NCI-H510A treated with DMSO at 0.1 percent for 48 hours (cell line): ENCODE measurements at regions not wholly inside any gene's neighbourhood (a gene's known extent, or its start where the extent isn't known, plus 50 kb on each side); places are given as distances from the start of the nearest gene placed in this dataset.

Source experiments
- DNase-seq: peaks from one replicate; lab custom pipeline; 2025; lab: John Stamatoyannopoulos, UW

DNA sequence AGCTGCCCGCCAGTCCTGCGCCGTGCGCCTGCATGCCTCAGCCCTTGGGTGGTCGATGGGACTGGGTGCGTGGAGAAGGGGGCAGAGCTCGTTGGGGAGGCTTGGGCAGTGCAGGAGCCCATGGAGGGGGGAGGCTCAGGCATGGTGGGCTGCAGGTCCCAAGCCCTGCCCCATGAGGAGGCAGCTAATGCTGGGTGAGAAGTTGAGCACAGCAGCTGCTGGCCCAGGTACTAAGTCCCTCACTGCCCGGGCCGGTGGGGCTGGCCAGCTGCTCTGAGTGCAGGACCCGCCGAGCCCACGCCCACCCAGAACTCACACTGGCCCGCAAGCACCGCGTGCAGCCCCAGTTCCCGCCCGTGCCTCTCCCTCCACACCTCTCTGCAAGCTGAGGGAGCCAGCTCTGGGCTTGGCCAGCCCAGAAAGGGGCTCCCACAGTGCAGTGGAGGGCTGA is 764.3 kb upstream of the TYRP1 start:
- no peak for DNase-seq

DNA sequence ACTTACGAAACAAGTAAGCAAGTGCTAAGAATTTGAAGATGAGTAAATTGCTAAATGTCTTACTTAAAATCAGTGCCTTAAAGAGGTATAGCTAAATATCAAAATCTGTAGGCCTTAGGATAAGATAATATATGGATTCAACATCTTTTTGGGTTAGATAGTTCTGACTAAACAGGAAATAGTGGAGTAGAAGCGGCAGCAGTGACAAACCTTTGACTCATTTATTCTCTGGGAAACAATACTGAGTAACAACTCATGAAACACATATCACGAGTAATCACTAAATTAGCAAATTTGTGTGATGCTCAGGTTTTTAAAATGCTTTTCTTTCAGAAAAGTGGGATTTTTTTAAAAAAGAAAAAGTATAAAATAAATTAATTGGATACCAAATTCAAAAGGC is 762.1 kb upstream of the TYRP1 start:
- no peak for DNase-seq

DNA sequence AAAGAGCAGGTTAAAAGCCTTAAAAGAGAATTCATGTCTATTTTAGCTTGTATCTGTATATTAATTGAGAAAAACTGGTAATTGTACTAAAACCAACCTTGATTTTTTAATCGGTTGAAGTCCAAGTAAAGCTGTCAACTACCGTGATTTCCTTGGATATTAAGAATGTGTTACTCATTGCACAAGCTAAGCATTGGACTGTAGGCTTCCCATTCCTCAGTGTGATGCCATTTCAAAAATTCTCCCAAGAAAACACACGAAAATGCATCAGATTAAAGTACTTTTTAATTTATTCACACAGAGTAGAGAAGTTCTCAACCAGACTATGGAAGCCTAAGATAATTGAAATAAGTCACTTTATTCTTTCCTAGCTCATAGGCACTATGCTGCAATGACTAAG is 761.4 kb upstream of the TYRP1 start:
- DNase-seq = no peak

DNA sequence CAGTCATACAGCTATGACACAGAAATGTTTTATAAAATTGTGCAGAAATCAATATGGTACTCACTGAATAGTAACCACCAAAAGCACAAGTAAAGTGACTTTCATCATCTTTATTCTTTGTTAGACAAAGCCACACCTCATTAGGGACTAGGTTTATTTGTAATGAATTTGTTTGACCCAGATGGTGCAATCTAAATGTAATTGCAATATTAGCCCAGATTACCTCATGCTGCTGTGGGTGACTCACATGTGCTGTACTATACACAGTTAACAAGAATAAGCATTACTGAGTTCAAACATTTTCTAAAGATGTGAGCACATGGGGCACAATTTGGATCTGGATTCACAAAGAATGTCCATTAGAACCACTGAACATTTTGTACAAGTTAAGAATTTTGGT is 759.3 kb upstream of the TYRP1 start:
- DNase-seq = no peak

DNA sequence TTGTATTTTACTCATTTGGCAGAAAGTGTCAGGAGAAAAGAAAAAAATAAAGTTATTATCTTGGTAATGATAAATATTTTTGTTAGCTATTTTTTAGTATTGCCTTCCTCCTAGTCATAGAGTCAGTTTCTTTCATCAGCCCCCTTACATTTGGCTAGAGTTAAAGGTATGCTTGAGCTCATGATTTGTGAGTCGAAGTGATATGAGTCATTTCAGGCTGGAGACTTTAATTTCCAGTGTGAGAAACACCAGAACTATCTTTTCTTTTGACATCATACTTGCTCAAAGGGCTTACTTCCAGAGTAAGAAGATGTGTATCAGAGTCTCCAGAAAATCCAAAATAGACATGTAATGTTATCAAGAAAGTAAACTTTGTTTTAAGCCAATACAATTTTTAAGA is 746.7 kb upstream of the TYRP1 start:
- DNase-seq = no peak

DNA sequence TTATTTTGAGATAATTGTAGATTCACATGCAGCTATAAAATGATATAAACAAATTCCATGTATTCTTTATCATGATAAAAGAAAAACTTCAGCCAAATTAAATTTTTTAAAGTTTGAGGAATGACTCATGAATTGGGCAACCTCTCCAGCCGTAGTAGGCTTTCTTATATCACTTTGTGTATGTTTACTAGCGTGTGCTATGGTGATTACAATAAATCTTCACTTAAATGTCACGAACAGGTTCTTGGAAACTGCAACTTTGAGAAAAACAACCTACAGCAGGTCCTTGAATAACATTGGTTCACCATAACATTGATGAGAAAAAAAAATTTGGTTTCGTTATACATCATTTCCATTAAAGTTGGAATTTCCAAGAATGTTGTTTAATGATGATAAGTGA is 730.9 kb upstream of the TYRP1 start:
- no peak for DNase-seq

DNA sequence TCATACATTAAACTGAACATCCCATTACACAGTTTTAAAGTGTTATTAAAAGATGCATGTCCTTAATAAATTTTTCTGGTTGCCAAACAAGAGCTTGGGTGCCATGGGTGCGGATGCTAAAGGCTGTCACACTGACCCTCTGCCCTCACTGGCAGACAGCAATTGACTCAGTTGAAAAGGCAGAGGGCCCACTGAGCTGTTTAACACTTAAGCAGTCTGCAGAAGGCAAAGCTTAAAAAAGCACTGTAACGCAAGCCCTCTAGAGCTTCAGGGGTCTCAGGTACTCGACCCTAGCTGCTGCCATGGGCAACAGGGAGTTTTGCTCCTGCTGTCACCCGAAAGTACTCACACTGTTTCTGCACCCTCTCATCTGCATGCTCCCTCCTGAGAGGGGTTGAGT is 726.4 kb upstream of the TYRP1 start:
- DNase-seq = no peak

DNA sequence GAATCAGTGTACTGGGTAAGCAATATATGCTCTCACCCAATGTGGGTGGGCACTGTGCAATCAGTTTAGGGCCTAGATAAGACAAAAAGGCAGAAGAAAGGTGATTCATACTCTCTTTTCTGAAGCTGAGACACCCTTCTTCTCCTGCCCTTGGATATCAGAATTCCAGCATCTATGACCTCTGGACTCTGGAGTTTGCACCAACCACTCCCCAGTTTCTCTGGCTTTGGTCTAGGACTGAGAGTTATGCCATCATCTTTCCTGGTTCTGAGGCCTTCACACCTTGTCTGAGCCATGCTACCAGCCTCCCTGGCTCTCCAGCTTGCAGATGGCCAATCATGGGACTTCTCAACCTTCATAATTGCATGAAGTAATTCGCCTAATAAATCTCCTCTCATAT is 724.6 kb upstream of the TYRP1 start:
- no peak for DNase-seq

DNA sequence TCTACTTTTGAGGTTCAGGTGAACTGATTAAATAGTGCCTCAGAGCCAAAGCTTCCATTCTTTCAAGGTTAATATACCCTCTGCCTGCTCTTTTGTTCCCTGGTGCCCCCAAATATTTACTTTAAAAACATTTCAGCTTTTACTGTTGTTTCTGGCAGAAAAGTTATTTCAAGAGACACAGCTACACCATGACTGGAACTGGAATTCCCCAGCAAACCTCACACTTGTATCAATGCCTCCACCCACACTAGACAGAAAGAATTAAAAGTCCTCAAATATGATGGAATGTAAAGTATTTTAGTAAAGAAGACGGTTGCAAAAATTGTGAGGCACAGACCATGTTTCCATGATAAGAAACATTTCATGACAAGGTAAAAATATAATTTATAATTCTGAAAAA is 720.2 kb upstream of the TYRP1 start:
- DNase-seq = no peak

DNA sequence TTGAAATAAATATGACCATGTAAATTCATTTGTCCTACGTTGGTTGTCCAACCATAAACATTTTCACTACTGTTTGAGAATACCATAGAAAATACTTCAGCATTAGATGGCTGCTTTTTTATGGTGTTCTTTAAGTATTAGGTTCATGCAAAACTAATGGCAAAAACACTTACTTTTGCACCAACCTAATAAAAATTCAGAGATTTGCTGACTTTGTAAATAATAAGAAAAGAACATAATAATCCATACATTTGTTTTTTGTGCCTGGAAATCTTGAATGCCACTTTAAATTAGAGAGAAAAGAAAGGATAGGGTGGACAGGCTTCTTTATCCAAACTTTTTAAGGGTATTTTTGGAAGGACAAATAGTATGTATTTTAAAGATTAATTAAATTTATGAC is 719.7 kb upstream of the TYRP1 start:
- DNase-seq = no peak

DNA sequence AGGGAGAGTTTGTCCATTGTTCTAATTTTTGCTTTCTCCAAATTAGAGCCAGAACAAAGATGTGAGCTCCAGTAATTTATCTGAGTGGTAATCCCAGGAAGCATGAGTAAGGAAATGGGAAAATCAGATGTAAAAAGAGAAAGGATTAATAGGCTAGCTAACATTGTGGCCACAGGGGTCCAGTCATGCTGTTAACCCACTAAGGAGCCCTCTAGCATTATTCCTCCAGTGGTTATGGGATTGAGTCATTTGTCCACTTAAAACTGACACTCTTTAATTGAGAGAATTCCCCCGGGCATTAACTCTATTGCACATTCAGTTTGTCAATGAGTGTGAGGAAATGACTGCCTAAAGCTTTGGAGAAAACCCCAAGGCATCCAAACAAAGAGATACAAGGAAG is 700.3 kb upstream of the TYRP1 start:
- DNase-seq = no peak

DNA sequence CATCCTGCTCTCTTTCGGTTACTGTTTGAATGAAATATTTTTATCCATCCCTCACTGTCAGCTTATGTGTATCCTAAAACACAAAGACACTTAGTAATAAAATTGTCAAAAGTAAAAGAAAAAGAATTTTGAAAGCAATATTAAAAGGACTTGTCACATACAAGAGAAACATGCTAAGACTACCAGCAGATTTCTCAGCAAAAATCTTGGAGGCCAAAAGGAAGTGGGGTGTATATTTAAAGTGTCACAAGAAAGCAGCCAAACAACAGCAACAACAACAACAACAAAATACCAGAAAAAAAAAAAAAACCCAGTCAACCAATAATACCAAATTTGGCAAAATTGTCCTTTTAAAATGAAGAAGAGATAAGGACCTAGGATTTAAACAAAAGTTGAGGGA is 678.7 kb upstream of the TYRP1 start:
- DNase-seq = no peak

DNA sequence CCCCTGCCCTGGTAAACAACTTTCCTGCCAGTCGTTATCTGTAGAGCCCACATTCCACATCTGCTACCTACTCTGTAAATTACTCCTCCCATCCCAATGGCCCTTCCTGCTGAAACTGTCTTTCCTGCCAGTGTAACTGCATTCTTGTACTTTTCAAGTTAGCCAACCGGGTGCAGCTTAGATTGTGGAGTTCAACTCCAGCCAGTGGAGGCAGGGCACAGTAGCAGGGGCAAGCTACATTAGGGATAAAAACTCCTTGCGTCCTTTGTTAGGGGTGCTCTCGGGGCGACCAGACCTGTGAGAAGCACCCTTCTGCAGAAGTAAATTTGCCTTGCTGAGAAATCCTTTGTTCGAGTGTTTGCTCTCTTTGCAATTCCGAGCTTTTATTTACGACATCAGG is 639.0 kb upstream of the TYRP1 start:
- DNase-seq = no peak

DNA sequence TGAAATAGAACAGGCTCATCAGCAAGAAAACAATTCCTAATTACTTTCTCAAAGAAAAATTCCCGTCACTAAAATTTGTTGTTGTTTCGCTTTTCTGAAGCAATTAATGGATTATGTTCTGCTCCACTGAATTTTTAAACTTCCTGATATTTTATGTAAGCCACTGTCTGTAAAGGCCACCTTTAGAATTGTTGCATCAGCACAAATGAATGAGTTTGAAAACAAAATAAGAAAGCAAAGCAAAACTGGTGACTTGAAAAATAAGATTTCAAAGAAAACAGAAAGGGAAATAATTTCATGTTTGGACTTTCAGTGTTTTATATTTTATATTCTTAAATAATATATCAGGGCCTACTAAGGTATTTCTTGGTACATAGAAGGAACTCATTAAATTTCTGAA is 636.3 kb upstream of the TYRP1 start:
- DNase-seq = no peak

DNA sequence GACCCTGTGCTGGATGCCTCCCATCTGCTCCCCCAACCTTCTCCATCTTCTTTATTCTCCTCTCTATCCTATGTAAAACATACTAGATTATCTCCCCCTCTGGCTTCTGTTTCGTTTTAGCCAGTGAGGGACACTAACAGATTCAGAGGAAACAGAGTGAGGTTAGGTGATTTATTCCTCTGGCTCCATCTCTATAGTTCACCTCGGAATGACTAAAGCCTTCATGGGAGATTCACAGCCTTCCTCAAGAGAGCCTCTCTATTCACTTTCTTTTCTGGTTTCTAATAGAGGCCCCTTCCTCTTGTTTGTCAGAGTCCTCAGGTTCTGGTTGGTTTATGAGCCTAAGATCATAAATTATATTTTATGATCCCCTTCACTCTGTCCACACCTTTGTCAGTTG is 633.1 kb upstream of the TYRP1 start:
- no peak for DNase-seq

DNA sequence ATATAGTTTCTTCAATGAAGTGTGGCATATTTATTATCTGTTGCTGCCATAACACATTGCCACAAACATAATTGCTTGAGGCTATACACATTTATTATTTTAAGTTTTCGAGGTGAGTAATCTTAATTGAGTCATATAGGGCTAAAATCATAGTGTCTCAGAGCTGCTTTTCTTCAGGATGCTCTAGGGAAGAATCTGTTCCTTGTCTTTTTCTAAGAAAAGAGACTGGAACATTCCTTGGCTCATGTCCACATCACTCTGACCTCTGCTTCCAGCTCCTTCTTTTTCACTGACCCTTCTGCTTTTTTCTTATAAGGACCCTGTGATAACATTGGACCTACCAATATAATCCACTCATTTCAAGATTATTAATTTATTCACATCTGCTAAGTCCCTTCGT is 632.4 kb upstream of the TYRP1 start:
- no peak for DNase-seq

DNA sequence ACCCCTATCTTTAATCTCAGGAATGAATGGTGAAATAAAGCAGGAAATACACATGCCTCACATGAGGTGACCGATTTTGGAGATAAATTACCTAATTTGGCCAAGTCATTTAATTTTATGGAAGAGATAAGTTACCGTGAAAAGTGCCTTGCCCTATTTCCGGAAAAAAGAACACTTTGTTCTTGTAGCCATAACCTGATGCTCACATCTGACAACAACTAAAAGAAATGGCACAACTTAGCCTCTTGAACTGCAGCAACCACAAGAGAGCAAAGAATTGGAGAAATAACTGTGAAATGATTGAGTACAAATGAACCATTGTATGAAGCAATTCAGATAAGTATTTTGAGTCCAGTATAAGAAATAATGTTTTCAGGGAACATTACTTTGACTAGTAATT is 628.1 kb upstream of the TYRP1 start:
- DNase-seq = no peak

DNA sequence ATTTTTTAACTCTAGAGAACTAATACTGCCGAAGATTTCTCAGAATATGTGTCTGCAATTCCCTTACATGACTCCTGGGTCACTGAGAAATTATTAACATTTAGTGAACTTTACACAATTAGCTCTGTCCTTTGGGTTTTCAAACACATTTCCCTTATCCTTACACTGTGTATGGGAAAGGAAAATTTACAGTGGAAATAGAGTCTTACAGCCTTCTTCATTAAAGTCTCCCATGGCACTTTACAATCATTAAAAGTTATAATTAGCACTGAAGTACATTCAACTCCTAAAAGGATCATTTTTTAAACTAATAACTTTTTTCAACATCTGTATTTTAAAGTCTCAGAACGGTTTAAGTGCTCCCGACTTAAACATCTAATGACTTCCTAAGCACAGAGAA is 627.5 kb upstream of the TYRP1 start:
- DNase-seq = no peak

DNA sequence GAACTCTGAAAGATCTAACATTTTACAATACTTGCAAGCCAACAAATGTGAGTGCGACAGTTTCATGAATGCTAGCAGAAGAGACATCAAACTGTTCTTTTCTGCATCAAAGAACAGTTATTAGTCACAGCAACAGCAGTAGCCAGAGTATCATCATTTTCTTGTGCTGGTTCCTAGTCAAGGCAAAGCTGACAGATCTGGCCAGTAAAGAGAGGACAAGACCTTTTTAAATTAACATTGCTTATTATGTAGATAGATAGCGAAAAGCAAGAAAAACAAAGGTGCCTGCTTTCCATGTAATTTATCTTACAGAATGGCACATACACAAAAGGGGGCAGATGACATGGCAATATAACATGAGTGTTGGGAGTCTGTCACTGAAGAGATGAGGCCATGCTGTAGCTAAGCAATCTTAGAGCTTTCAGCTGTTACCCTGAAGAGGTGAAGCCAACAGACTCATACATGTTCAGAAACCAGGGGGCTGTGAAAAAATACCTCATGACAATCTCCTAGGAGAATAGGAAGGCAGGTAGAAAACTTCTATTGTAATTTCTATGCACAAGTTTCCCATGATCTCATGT is 626.6 kb upstream of the TYRP1 start:
- DNase-seq = no peak

DNA sequence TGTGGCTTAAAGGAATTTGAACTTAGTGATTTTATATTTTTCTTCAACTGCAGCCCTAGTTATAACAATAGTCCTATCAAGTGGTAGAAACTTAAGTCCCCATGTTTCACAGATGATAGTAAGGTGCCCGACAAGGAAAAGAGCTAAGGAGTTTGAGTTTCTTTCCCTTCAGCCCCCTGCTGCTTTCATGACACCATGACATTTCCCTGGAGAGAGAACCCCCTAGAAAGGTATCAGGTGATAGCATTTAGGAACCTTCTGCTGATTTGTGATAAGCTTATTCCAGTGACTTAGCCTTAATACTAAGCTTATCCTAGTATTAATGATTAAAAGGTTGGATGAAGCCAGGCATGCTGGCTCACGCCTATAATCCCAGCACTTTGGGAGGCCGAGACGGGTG is 623.8 kb upstream of the TYRP1 start:
- DNase-seq = no peak

DNA sequence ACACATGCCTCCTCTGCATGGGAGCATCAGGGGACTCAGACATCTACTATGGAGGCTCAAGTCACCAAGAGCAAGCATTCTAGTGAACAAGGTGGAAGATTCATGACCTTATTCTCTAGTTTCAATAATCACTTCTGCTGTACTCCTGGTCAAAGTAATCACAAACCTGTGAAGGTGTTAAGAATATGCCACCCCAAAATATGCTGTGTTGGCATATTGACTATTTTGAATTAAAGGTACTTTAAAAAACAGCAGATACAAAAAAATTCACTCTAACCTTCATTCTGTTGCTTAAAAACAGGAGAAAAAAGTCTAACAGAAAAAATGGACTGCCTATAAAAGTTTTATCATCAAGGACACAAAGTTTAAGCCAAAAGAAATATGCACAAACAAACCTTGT is 607.8 kb upstream of the TYRP1 start:
- no peak for DNase-seq

DNA sequence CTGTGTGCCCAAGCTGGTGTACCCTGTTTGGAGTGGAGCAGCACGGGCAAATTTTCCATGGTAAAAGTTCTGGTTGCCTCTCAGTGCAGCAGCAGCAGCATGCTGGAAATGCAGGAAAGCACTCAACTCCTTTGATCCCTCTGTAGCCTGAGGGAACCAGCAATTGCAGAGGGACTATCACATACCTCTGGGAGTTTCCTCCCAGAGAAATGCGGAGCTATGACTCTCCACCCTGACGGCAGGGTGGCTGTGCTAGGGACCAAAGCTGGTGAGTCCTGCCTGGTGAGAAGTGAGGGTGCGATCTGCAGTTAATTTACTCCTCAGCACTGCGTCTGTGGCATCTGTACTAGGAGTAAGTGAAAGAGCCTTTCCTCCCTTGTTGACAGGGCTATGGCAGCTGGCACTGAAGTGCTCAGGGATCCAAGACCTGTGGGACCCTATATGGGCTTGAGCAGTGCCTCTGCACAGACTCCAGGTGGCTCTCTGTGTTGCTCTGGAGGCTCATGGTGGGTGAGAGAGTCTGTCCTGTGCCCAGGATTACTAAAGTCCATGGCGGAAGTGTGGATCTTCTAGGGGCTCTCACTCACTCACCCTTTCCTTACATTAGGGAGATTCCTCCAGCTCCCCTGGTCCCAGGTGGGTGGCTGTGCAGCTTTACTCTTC is 601.2 kb upstream of the TYRP1 start:
- no peak for DNase-seq

DNA sequence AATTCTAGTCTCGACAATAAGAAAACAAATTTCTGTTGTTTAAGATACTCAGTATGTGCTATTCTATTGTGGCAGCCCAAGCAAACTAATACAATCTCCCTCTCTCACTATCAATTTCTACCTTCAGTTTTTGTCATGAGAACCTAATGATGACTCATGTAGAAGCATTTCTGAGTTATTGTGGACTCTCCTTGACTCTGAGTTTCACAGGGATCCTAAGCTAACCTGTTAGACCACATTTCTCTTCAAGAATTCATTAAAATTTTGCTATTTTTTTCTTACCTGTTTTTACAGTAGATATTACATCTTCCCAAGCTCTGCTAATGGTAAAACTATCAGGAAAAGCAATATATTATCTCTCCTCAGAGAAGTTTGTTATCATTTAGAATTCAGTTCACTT is 599.1 kb upstream of the TYRP1 start:
- DNase-seq = no peak

DNA sequence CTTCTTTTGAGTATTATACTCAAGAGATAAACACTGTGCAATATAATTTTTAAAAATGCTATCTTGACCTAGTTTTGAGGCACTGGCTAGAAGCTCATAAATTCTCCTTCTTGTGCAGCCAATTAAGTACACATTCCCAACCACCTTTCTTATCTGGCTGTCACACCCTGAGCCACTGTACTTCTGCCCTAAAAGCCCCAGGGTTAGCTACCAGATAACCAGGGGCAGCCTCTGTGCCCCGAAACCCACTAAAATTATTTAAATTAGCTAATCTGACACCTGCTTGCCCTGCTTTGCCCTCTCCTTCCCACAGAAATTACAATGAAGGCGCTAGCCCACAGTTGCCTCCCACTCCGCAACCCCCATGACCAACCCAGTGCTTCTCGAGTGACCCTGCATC is 597.3 kb upstream of the TYRP1 start:
- DNase-seq = no peak

DNA sequence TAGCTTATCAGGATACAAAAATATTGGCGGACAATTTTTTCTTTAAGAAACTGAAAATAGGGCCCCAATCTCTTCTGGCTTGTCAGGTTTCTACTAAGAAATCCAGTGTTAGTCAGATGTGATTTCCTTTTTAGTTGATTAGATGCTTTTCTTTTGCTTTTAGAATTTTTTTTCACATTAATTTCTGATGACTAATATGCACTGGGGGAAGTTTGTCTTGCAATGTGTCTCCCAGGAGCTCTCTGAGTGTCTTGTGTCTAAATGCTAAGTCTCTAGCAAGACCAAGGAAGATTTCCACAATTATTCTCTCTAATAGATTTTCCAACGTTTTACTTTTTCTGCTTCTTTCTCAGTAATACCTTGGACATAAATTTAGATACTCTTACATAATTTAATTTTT is 559.8 kb upstream of the TYRP1 start:
- no peak for DNase-seq
